ENCODE measurements at regions not wholly inside any gene's neighbourhood (a gene's known extent, or its start where the extent isn't known, plus 50 kb on each side); places are given as distances from the start of the nearest gene placed in this dataset.

DNA sequence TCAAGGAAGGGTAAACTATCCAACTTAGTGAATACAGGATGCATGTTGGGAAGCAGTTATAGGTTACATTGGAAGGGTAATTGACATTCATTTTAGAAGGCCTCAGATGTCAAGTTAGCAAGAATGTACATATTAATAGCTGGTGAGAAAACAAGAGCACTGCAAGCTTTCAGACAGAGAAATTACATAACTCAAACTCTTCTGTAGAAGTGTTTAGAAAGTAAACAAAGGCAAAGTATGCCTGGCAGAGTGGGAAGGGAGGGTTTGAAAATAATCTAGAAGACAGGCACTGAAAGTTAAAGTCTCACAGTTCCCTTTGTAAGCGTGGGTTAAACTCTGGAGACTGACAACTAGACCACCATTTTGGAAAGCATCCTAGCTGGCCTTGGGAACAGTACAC is 406.2 kb downstream of the ANKRD50 start:
- TF ChIP-seq, protein P1, sequence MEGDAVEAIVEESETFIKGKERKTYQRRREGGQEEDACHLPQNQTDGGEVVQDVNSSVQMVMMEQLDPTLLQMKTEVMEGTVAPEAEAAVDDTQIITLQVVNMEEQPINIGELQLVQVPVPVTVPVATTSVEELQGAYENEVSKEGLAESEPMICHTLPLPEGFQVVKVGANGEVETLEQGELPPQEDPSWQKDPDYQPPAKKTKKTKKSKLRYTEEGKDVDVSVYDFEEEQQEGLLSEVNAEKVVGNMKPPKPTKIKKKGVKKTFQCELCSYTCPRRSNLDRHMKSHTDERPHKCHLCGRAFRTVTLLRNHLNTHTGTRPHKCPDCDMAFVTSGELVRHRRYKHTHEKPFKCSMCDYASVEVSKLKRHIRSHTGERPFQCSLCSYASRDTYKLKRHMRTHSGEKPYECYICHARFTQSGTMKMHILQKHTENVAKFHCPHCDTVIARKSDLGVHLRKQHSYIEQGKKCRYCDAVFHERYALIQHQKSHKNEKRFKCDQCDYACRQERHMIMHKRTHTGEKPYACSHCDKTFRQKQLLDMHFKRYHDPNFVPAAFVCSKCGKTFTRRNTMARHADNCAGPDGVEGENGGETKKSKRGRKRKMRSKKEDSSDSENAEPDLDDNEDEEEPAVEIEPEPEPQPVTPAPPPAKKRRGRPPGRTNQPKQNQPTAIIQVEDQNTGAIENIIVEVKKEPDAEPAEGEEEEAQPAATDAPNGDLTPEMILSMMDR (IDR thresholded peaks at IDR 0.05; ENCODE audit: insufficient read depth, low read depth, low read length, missing control alignments), result no peak
- no peak for DNase-seq (ENCODE audit: low read depth)
- no peak overlapping the region for H3K4me3 ChIP-seq (ENCODE audit: low read depth, low read length)

DNA sequence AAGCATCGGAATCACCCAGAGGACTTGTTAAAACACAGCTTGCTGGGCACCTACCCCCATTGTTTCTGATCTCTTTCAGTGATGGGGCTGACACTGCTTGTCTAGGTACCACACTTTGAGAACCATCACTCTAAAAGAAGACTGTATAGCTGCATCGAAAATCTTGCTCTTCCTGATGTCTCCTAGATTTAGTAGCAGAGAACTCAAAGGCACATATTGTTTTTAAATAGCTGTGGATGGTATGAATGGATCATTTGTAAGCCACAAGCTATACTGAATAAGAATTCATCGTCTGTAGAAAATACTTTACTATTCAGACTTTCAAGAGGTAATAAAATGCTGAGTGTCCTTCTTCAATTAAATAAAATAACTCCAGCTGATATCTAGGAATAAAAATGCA is 405.4 kb downstream of the ANKRD50 start:
- TF ChIP-seq, protein P1 (IDR thresholded peaks at IDR 0.05; ENCODE audit: insufficient read depth, low read depth, low read length, missing control alignments), result no peak
- no peak overlapping the region for H3K4me3 ChIP-seq (ENCODE audit: low read depth, low read length)
- no peak for DNase-seq (ENCODE audit: low read depth)

DNA sequence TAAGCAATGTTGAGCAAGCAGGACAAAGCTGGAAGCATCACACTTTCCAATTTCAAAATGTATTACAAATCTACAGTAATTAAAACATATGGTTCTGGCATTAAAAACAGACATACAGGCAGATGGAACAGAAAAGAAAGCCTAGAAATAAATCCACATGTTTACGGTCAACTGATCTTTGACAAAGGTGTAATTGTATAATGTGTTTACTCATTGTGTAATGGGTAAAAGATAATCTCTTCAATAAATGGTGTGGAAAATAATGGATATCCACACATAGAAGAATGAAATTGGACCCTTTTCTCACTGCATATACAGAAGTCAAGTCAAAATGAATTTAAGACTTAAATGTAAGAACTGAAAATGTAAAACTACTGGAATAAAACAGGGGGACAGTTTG is 394.2 kb downstream of the ANKRD50 start:
- DNase-seq (ENCODE audit: low read depth), result no peak
- H3K4me3 ChIP-seq (ENCODE audit: low read depth, low read length), result no peak overlapping the region
- TF ChIP-seq, protein P1 (IDR thresholded peaks at IDR 0.05; ENCODE audit: insufficient read depth, low read depth, low read length, missing control alignments), result no peak

DNA sequence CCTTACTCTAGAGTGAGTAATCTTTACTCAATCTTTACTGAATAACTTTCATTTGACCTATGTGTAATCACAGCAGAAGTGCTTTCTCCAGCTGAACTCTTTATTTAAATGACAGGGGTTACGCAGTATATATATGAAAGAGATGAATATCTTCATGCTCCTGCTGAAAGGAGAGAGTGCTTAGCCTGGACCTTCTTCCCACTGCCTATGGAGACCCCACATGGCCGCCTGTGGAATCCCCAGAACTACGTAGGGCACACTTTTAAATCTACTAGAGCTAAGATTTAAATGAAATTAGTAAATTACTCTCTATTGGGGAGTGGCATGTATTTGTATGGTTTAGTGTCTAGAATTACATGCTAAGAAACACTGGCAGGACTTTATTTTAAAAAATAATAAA is 391.2 kb downstream of the ANKRD50 start:
- TF ChIP-seq, protein P1 (IDR thresholded peaks at IDR 0.05; ENCODE audit: insufficient read depth, low read depth, low read length, missing control alignments), result no peak

DNA sequence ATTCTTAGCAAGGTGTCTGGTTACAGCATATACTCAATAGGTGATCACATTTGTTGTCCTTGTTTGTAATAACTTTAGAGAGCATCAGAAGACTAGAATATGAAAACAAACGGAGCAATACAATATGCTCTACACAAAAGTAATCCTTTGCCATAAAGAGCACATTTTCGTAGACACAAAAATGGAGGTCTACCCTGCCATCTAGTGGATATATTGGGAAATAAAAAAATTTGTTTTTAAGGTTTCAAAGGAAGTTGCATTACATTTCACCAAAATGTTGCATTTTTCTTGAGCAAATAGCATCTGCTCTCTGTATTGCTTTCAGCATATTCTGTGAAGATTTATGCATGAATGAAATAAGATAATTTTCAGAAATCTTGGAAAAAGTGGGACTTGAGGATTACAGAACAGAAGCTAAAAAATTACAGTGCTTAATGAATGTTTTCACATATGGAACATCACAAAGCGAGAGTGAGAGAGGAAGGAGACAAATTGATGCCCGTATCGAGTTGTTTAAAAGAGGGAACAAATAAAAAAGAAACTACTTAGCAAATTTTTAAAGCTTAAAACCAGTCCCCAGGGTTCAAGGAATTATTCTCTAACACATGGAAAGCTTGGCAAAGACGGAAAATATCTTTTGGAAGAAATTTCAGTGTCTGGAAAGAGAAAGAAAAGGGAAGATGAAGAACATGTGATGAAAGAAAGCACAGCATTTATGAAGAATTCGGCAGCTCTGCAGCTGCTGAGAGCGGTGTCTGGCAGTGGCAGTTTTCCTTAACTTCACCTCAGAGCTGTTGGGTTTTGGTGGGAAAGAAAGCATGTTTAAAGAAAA is 390.1 kb downstream of the ANKRD50 start:
- H3K4me3 ChIP-seq (ENCODE audit: low read depth, low read length), result no peak overlapping the region
- TF ChIP-seq, protein P1 (IDR thresholded peaks at IDR 0.05; ENCODE audit: insufficient read depth, low read depth, low read length, missing control alignments), result peak; percentile 36
- DNase-seq (ENCODE audit: low read depth), result peak; percentile 23

More for the DNA sequence above, 391.2 kb downstream of the ANKRD50 start:
- H3K4me3 ChIP-seq (ENCODE audit: low read depth, low read length), result no peak overlapping the region
- no peak for DNase-seq (ENCODE audit: low read depth)

DNA sequence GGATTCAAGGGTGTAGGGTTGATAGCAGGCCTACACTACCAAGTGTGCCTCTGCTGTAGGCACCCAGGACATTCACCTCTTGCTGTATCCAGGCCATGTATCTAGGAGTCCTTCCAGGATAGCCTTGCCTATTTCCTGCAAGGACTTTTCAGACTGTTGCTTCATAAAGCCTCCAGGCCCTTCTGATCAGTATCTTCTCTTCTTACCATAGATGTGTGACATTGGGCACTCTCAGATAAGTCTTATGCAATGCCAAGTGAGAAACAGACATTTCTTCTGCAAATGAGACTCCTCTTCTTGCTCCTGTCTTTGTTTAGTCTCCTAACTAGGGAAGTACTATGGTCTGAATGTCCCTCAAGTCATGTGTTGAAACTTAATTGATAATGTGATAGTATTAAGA is 386.8 kb downstream of the ANKRD50 start:
- DNase-seq (ENCODE audit: low read depth), result no peak
- H3K4me3 ChIP-seq (ENCODE audit: low read depth, low read length), result no peak overlapping the region
- TF ChIP-seq, protein P1 (IDR thresholded peaks at IDR 0.05; ENCODE audit: insufficient read depth, low read depth, low read length, missing control alignments), result no peak

DNA sequence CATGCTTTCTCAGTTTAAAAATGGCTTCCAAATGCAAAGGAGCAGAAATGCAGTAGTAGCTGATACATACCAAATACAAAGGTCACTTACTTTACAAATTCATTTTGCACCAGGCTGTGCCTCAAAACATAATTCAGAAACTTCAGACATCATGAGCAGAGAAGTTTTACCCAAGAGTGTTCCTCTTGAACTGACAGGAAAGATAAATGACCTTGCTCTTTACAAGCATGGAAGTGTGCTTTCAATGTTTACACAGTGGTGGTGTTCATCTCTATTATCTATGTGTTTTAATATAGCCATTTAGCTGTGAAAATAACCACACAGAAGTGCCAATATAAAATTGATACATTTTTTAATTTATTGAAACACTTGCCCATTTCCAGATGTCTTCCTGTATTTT is 383.4 kb downstream of the ANKRD50 start:
- TF ChIP-seq, protein P1 (IDR thresholded peaks at IDR 0.05; ENCODE audit: insufficient read depth, low read depth, low read length, missing control alignments), result no peak
- no peak overlapping the region for H3K4me3 ChIP-seq (ENCODE audit: low read depth, low read length)
- no peak for DNase-seq (ENCODE audit: low read depth)

Measured in GM12865 (cell line).